Caco-2 (cell line): ENCODE measurements at regions not wholly inside any gene's neighbourhood (a gene's known extent, or its start where the extent isn't known, plus 50 kb on each side); places are given as distances from the start of the nearest gene placed in this dataset.

Experiments
- BruUV-seq: library from RNA; stranded (reverse); fragments of 400-500 nt; replicated peaks from 2 replicates; lab custom pipeline; 2021; lab: Mats Ljungman, UMichigan
- CTCF ChIA-PET: fragments of 300-600 bp; sonication (Branson Sonifier 250); formaldehyde crosslinking; loops from one replicate; lab custom pipeline; 2022; ENCODE audit warnings: antibody characterized with exemption; lab: Charles Lee
- POLR2A ChIA-PET: fragments of 300-600 bp; sonication (Branson Sonifier 250); formaldehyde crosslinking; loops from one replicate; lab custom pipeline; 2022; ENCODE audit warnings: antibody characterized with exemption; lab: Charles Lee
- DNase-seq, 2 experiments: peaks; one replicate each; pipeline versions ENCODE4 v3.0.0 to v3.0.0-alpha.2; 2020 to 2022
- H3K27me3 ChIP-seq: replicated peaks from 2 replicates; pipeline ENCODE4 v1.6.0; 2011; ENCODE audit warnings: low read length; ENCODE audit not compliant: control insufficient read depth, insufficient read depth
- H3K36me3 ChIP-seq: 2 replicates; pipeline ENCODE4 v1.5.1; 2011; ENCODE audit warnings: low read length; ENCODE audit not compliant: control insufficient read depth, insufficient read depth
- H3K4me1 ChIP-seq: fragments of 250-450 bp; sonication (Bioruptor Pico); 2 replicates; pipeline ENCODE4 v1.5.1; 2020; ENCODE audit warnings: mild to moderate bottlenecking
- H3K4me3 ChIP-seq: 2 replicates; pipeline ENCODE4 v1.5.1; 2011; ENCODE audit warnings: low read depth, mild to moderate bottlenecking, control low read depth, low read length
- H3K9me3 ChIP-seq: fragments of 250-450 bp; sonication (Bioruptor Pico); 2 replicates; pipeline ENCODE4 v1.5.1; 2020; ENCODE audit warnings: mild to moderate bottlenecking, moderate library complexity
- H3K27ac Mint-ChIP-seq: one replicate; pipeline ENCODE4 v1.8.0; 2022; ENCODE audit warnings: mixed read lengths; ENCODE audit not compliant: unreplicated experiment
- H3K27me3 Mint-ChIP-seq: one replicate; pipeline ENCODE4 v1.8.0; 2022; ENCODE audit warnings: mixed read lengths; ENCODE audit not compliant: insufficient read depth, unreplicated experiment
- H3K36me3 Mint-ChIP-seq: one replicate; pipeline ENCODE4 v1.8.0; 2022; ENCODE audit warnings: mild to moderate bottlenecking, mixed read lengths; ENCODE audit not compliant: insufficient read depth, unreplicated experiment
- H3K4me1 Mint-ChIP-seq: one replicate; pipeline ENCODE4 v1.8.0; 2022; ENCODE audit warnings: low read depth, mixed read lengths; ENCODE audit not compliant: unreplicated experiment
- H3K4me3 Mint-ChIP-seq: one replicate; pipeline ENCODE4 v1.8.0; 2022; ENCODE audit warnings: mild to moderate bottlenecking, moderate library complexity, mixed read lengths; ENCODE audit not compliant: unreplicated experiment
- H3K9me3 Mint-ChIP-seq: one replicate; pipeline ENCODE4 v1.8.0; 2022; ENCODE audit warnings: mixed read lengths; ENCODE audit not compliant: unreplicated experiment
- CTCF ChIP-seq, 2 experiments: fragments of 200-600 bp in 1 of 2; IDR thresholded peaks; 1 replicate in 1 of 2; 2 replicates in 1 of 2; pipeline versions ENCODE4 v1.5.1 to v1.8.0; 2011 to 2022; ENCODE audit warnings: antibody characterized with exemption in 1 of 2, control low read depth in 1 of 2, inconsistent platforms in 1 of 2, low read depth in 1 of 2, low read length in 1 of 2, mild to moderate bottlenecking in 1 of 2, moderate library complexity in 1 of 2; ENCODE audit not compliant: insufficient read depth in 1 of 2, severe bottlenecking in 1 of 2, unreplicated experiment in 1 of 2
- intact Hi-C: fragments of 100-400 bp; cut with micrococcal nuclease; formaldehyde crosslinking; loops from one replicate; pipeline ENCODE4 v1.10.0; 2022; ENCODE audit not compliant: unreplicated experiment

- intact Hi-C loops: no loop called here
- H3K4me3 ChIP-seq: no peak overlapping the region
- no peaks in the 10 kb centered on the region for H3K9me3 Mint-ChIP-seq
- H3K4me3 Mint-ChIP-seq: no peak overlapping the region
- H3K27me3 Mint-ChIP-seq: no peaks in the 10 kb centered on the region
- no peaks in the 10 kb centered on the region for H3K36me3 ChIP-seq
- no peak overlapping the region for H3K27ac Mint-ChIP-seq
- no TSS peak for BruUV-seq
- H3K36me3 Mint-ChIP-seq: no peaks in the 10 kb centered on the region
- no peaks in the 10 kb centered on the region for H3K4me1 Mint-ChIP-seq
- no peaks in the 10 kb centered on the region for H3K9me3 ChIP-seq
- POLR2A ChIA-PET: no interaction called here
- no peaks in the 10 kb centered on the region for H3K27me3 ChIP-seq
- no peaks in the 10 kb centered on the region for H3K4me1 ChIP-seq
- DNase-seq: no peak
- CTCF ChIA-PET: no interaction called here
- no peak for TF ChIP-seq CTCF (IDR thresholded peaks at IDR 0.05; ENCODE audit: insufficient read depth in 1 of 2, low read depth in 1 of 2, low read length in 1 of 2, severe bottlenecking in 1 of 2, unreplicated experiment in 1 of 2)
Observed at GRCh38 chr2:46818819-46819218, 96.8 kb downstream of the MCFD2 start.

DNA sequence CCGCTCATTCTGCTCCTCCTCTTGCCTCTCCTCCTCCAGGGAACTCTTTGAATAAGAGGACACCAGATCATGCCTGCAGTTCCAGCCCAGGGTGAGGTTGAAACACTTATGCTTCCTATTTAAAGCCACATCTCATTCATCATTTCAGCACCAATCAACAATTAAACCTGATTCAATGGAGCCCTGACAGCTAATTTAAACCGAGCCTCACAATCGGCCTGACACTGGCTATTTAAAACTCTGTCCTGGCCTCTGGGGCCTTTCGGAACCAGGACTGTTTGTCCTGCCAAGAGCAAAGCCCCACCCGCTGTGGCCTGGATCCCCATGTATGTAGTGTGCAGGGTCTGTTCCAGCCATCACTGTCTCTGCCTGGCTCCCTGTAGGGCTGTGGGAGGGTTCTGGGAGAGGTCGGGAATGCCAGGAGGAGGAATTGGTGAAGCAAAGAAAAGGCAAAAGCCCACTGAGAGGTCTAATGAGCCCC lies 97.4 kb downstream of the MCFD2 start:
- DNase-seq: no peak
- H3K4me3 ChIP-seq: no peak overlapping the region
- H3K9me3 Mint-ChIP-seq: no peaks in the 10 kb centered on the region
- H3K36me3 ChIP-seq: no peaks in the 10 kb centered on the region
- no peak overlapping the region for H3K4me3 Mint-ChIP-seq
- no peaks in the 10 kb centered on the region for H3K27me3 Mint-ChIP-seq
- no peaks in the 10 kb centered on the region for H3K27me3 ChIP-seq
- no peak overlapping the region for H3K27ac Mint-ChIP-seq
- no peaks in the 10 kb centered on the region for H3K4me1 Mint-ChIP-seq
- intact Hi-C loops: no loop called here
- H3K36me3 Mint-ChIP-seq: no peaks in the 10 kb centered on the region
- CTCF ChIA-PET: no interaction called here
- POLR2A ChIA-PET: no interaction called here
- no peak for TF ChIP-seq CTCF (IDR thresholded peaks at IDR 0.05; ENCODE audit: insufficient read depth in 1 of 2, low read depth in 1 of 2, low read length in 1 of 2, severe bottlenecking in 1 of 2, unreplicated experiment in 1 of 2)
- H3K9me3 ChIP-seq: no peaks in the 10 kb centered on the region
- no TSS peak for BruUV-seq
- H3K4me1 ChIP-seq: no peaks in the 10 kb centered on the region

DNA sequence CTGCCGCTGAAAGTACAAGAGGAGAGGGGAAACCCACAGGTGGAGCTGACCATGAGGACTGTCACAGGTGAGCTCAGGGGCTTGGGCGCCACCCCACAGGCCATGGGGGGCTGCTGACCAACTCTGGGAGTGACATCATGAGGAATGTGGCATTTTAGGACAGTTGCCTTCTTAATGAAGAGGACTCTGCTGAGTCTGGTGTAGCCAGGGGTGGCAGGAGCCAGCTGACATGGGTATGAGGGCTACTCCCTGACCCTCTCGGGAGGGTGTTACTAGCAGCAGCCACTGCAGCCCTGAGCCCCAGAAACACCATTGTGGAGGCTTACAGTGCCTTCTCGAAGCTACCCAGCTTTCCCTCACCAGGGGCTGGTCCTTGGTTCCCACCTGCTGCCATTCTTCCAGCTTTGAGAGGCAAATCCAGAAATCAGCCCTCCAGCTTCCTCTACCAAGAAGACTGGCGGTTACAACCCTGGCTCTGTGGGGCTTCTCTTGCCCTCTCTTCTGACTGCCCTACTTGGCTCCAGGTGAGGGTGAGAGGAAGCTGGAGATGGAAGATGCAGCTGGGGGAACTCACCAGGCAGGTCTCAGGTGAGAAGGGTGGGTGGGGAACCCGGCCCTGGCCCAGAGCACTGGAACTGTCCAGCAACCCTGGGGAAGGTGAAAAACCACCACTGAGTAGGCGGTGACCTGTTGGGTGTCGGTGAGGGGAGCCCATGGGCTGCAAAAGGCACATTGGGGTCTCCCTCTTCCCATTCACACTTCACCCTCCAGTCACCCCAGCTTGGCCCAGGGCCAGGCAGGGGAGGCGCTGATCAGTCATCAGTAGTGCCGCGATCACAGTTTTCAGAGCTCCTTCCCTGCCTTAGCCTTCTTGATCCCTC lies 98.5 kb downstream of the MCFD2 start:
- DNase-seq: no peak
- H3K9me3 Mint-ChIP-seq: no peaks in the 10 kb centered on the region
- no peak overlapping the region for H3K4me3 Mint-ChIP-seq
- no peaks in the 10 kb centered on the region for H3K9me3 ChIP-seq
- no peak overlapping the region for H3K4me3 ChIP-seq
- no peak overlapping the region for H3K27ac Mint-ChIP-seq
- no peaks in the 10 kb centered on the region for H3K36me3 Mint-ChIP-seq
- H3K4me1 ChIP-seq: peaks cover 8% of the 10 kb centered on the region
- no peaks in the 10 kb centered on the region for H3K27me3 ChIP-seq
- no peaks in the 10 kb centered on the region for H3K36me3 ChIP-seq
- intact Hi-C loops: no loop called here
- POLR2A ChIA-PET: interaction anchor here (1.0 kb wide), 1 partner anchor 12 kb away, joined by 3 read pairs; no protein-coding TSS in a partner anchor
- CTCF ChIA-PET: interaction anchor here (0.7 to 0.8 kb wide), 2 partner anchors 22 to 1456 kb away, joined by 3 read pairs; no protein-coding TSS in a partner anchor
- H3K27me3 Mint-ChIP-seq: no peaks in the 10 kb centered on the region
- peaks cover 8% of the 10 kb centered on the region for H3K4me1 Mint-ChIP-seq
- no TSS peak for BruUV-seq
- no peak for TF ChIP-seq CTCF (IDR thresholded peaks at IDR 0.05; ENCODE audit: insufficient read depth in 1 of 2, low read depth in 1 of 2, low read length in 1 of 2, severe bottlenecking in 1 of 2, unreplicated experiment in 1 of 2)
